Endothelial cell of umbilical vein (primary cell): ENCODE measurements at regions not wholly inside any gene's neighbourhood (a gene's known extent, or its start where the extent isn't known, plus 50 kb on each side); places are given as distances from the start of the nearest gene placed in this dataset.

Experiments
- BruUV-seq: library from RNA; stranded (reverse); fragments of 400-500 nt; replicated peaks from 2 replicates; lab custom pipeline; 2021; lab: Mats Ljungman, UMichigan
- CTCF ChIA-PET: fragments of 300-600, 350-600 bp; sonication (Branson Sonifier 250); formaldehyde crosslinking; loops from one replicate; lab custom pipeline; 2021; ENCODE audit warnings: antibody characterized with exemption, inconsistent platforms; lab: Charles Lee
- POLR2A ChIA-PET: fragments of 300-600, 350-600 bp; sonication (Branson Sonifier 250); formaldehyde crosslinking; loops from one replicate; lab custom pipeline; 2021; ENCODE audit warnings: antibody characterized with exemption, inconsistent platforms; lab: Charles Lee
- DNase-seq: peaks from one replicate; pipeline ENCODE4 v3.0.0-alpha.2; 2011; ENCODE audit warnings: low read depth, low spot score
- FAIRE-seq: peaks from 2 replicates; lab custom pipeline; 2011; peaks lifted over from hg19 to GRCh38; lab: Jason Lieb, UNC
- H2AFZ ChIP-seq: 2 replicates; pipeline ENCODE4 v1.6.0; 2012; ENCODE audit warnings: low read depth, low read length, control low read depth, inconsistent platforms
- H3K27ac ChIP-seq: 2 replicates; pipeline ENCODE4 v1.5.1; 2011; ENCODE audit warnings: low read depth, mild to moderate bottlenecking, control low read depth, low read length, moderate library complexity; ENCODE audit not compliant: insufficient read depth
- H3K27me3 ChIP-seq, 2 experiments: 2 replicates each; pipeline versions ENCODE4 v1.6.0 to v1.6.1; 2011; ENCODE audit warnings: low read length in 2 of 2, mixed read lengths in 1 of 2; ENCODE audit not compliant: control insufficient read depth in 2 of 2, insufficient read depth in 2 of 2
- H3K36me3 ChIP-seq, 2 experiments: 2 replicates in 1 of 2; 3 replicates in 1 of 2; pipeline ENCODE4 v1.5.1; 2011; ENCODE audit warnings: low read length in 2 of 2, mild to moderate bottlenecking in 1 of 2, moderate library complexity in 1 of 2; ENCODE audit not compliant: control insufficient read depth in 2 of 2, insufficient read depth in 2 of 2; ENCODE audit errors: extremely low read depth in 1 of 2
- H3K4me1 ChIP-seq: 3 replicates; pipeline ENCODE4 v1.5.1; 2011; ENCODE audit warnings: mild to moderate bottlenecking, low read length; ENCODE audit not compliant: control insufficient read depth, insufficient read depth; ENCODE audit errors: extremely low read depth
- H3K4me2 ChIP-seq: 2 replicates; pipeline ENCODE4 v1.6.1; 2011; ENCODE audit warnings: low read length, control low read depth, mixed read lengths; ENCODE audit not compliant: insufficient read depth
- H3K4me3 ChIP-seq, 3 experiments: fragments of 200-600 bp in 1 of 3; sonication (generic), shearing (Covaris generic) in 1 of 3; replicated peaks in 1 of 3; 2 replicates each; pipeline ENCODE4 v1.5.1; 2011 to 2016; ENCODE audit warnings: control low read depth in 3 of 3, low read length in 3 of 3, mild to moderate bottlenecking in 2 of 3, inconsistent platforms in 1 of 3, low read depth in 1 of 3, moderate library complexity in 1 of 3; ENCODE audit not compliant: insufficient read depth in 1 of 3
- H3K79me2 ChIP-seq: 2 replicates; pipeline ENCODE4 v1.6.0; 2012; ENCODE audit warnings: low read length, inconsistent platforms; ENCODE audit not compliant: control insufficient read depth, insufficient read depth
- H3K9ac ChIP-seq: replicated peaks from 2 replicates; pipeline ENCODE3; 2011; ENCODE audit warnings: low read length, control low read depth; ENCODE audit not compliant: insufficient read depth; ENCODE audit errors: extremely low read depth
- H3K9me1 ChIP-seq: replicated peaks from 3 replicates; pipeline ENCODE4 v1.6.0; 2011; ENCODE audit warnings: mild to moderate bottlenecking, low read length; ENCODE audit not compliant: control insufficient read depth, insufficient read depth; ENCODE audit errors: extremely low read depth
- H3K9me3 ChIP-seq: replicated peaks from 2 replicates; pipeline ENCODE4 v1.5.1; 2012; ENCODE audit warnings: low read length, inconsistent platforms; ENCODE audit not compliant: control insufficient read depth, insufficient read depth
- H4K20me1 ChIP-seq: replicated peaks from 2 replicates; pipeline ENCODE3; 2011; ENCODE audit warnings: mild to moderate bottlenecking, low read length; ENCODE audit not compliant: control insufficient read depth, insufficient read depth; ENCODE audit errors: extremely low read depth
- CTCF ChIP-seq, 2 donors: IDR thresholded peaks; 1 replicate in 1 of 2; 2 replicates in 1 of 2; pipeline ENCODE4 v1.5.1; 2011; ENCODE audit warnings: low read length in 2 of 2, mild to moderate bottlenecking in 2 of 2, moderate library complexity in 2 of 2, control low read depth in 1 of 2, inconsistent platforms in 1 of 2, low read depth in 1 of 2; ENCODE audit not compliant: insufficient read depth in 1 of 2; ENCODE audit errors: extremely low read depth in 1 of 2
- EZH2 ChIP-seq: IDR thresholded peaks from 2 replicates; pipeline ENCODE4 v1.6.1; 2012; ENCODE audit warnings: borderline replicate concordance, low read depth, mild to moderate bottlenecking, moderate library complexity, low read length, inconsistent platforms; ENCODE audit not compliant: severe bottlenecking
- FOS ChIP-seq: IDR thresholded peaks from 2 replicates; pipeline ENCODE4 v1.6.1; 2011; ENCODE audit warnings: mild to moderate bottlenecking, low read length, moderate library complexity, borderline replicate concordance; ENCODE audit not compliant: insufficient read depth
- GATA2 ChIP-seq: IDR thresholded peaks from 2 replicates; pipeline ENCODE4 v1.7.0; 2011; ENCODE audit warnings: low read depth, mild to moderate bottlenecking, moderate library complexity, mixed read lengths, low read length; ENCODE audit not compliant: insufficient read length, insufficient read depth
- JUN ChIP-seq: IDR thresholded peaks from 2 replicates; pipeline ENCODE4 v1.6.1; 2011; ENCODE audit warnings: borderline replicate concordance, low read depth; ENCODE audit not compliant: insufficient read length, insufficient read depth
- MAX ChIP-seq: IDR thresholded peaks from 2 replicates; pipeline ENCODE4 v1.6.1; 2011; ENCODE audit not compliant: insufficient read depth, insufficient read length
- MYC ChIP-seq: IDR thresholded peaks from one replicate; pipeline ENCODE4 v1.6.1; 2011; ENCODE audit warnings: mild to moderate bottlenecking, low read depth, low read length
- POLR2A ChIP-seq: IDR thresholded peaks from 2 replicates; pipeline ENCODE4 v1.6.1; 2012; ENCODE audit warnings: low read depth, mild to moderate bottlenecking, control low read depth, low read length
- POLR2AphosphoS5 ChIP-seq: IDR thresholded peaks from 2 replicates; pipeline ENCODE4 v1.6.1; 2012; ENCODE audit warnings: low read depth, mild to moderate bottlenecking, control low read depth, low read length, moderate library complexity; ENCODE audit not compliant: insufficient read depth
- dilution Hi-C: fragments of 300-500 bp; cut with MboI; formaldehyde crosslinking; loops from one replicate; pipeline ENCODE4 v1.15.0; 2019; ENCODE audit warnings: low sequenced_read_pairs; ENCODE audit not compliant: extremely low pct_ligation_motif_present
- intact Hi-C: fragments of 100-400 bp; cut with micrococcal nuclease; formaldehyde crosslinking; loops from one replicate; pipeline ENCODE4 v1.10.0; 2022

GRCh38 chr10:2918489-2918888 is 148.9 kb upstream of the PFKP start:
- intact Hi-C loops, result no loop called here

More at GRCh38 chr10:2918489-2918888, 148.9 kb upstream of the PFKP start:
- dilution Hi-C loops, result no loop called here
- no TSS peak for BruUV-seq
- CTCF ChIA-PET, result interaction anchor here (1.0 kb wide), 1 partner anchor 10 kb away, joined by 4 read pairs; no protein-coding TSS in a partner anchor
- peaks cover 5% of the 10 kb centered on the region for H3K4me1 ChIP-seq
- POLR2A ChIA-PET, result no interaction called here
- no peak overlapping the region for H3K27ac ChIP-seq
- no peak for TF ChIP-seq MYC
- no peak for TF ChIP-seq FOS
- TF ChIP-seq POLR2AphosphoS5, result no peak
- TF ChIP-seq GATA2, result no peak
- no peak for TF ChIP-seq CTCF (IDR thresholded peaks at IDR 0.05; ENCODE audit: extremely low read depth in 1 of 2, insufficient read depth in 1 of 2, low read depth in 1 of 2, low read length in 2 of 2)
- no peak for TF ChIP-seq EZH2
- no peak for TF ChIP-seq JUN
- TF ChIP-seq POLR2A, result no peak
- TF ChIP-seq MAX, result no peak
- H3K27me3 ChIP-seq, result peaks cover 9% of the 10 kb centered on the region in 2 experiments
- DNase-seq (no peak), FAIRE-seq (no peak)
- no peaks in the 10 kb centered on the region for H3K36me3 ChIP-seq
- H3K4me2 ChIP-seq, result no peak overlapping the region
- H3K4me3 ChIP-seq, result no peak overlapping the region
- H4K20me1 ChIP-seq, result no peaks in the 10 kb centered on the region
- H3K9me1 ChIP-seq, result no peaks in the 10 kb centered on the region
- no peak overlapping the region for H3K9ac ChIP-seq
- H3K79me2 ChIP-seq, result no peaks in the 10 kb centered on the region
- H2AFZ ChIP-seq, result no peak overlapping the region
- H3K9me3 ChIP-seq, result no peaks in the 10 kb centered on the region
